H1 (cell line): ENCODE measurements at regions not wholly inside any gene's neighbourhood (a gene's known extent, or its start where the extent isn't known, plus 50 kb on each side); places are given as distances from the start of the nearest gene placed in this dataset.

Source experiments
- EGR1 ChIP-seq: IDR thresholded peaks from 2 replicates; pipeline ENCODE4 v1.6.1; 2011; ENCODE audit warnings: low read depth, low read length, borderline replicate concordance
- EP300 ChIP-seq, 2 experiments: IDR thresholded peaks; 1 replicate in 1 of 2; 2 replicates in 1 of 2; pipeline ENCODE4 v1.6.1; 2011 to 2012; ENCODE audit warnings: low read depth in 2 of 2, low read length in 2 of 2, mild to moderate bottlenecking in 2 of 2, borderline replicate concordance in 1 of 2, inconsistent platforms in 1 of 2, moderate library complexity in 1 of 2
- GABPA ChIP-seq: IDR thresholded peaks from 2 replicates; pipeline ENCODE4 v1.6.1; 2011; ENCODE audit warnings: mild to moderate bottlenecking, low read length, moderate library complexity, borderline replicate concordance; ENCODE audit not compliant: insufficient read depth
- JUN ChIP-seq: IDR thresholded peaks from 2 replicates; pipeline ENCODE4 v1.6.1; 2011; ENCODE audit warnings: low read depth, mild to moderate bottlenecking, improper control_type of control experiment, low read length
- POLR2A ChIP-seq, 2 experiments: IDR thresholded peaks; 1 replicate in 1 of 2; 2 replicates in 1 of 2; pipeline ENCODE4 v1.6.1; 2011; ENCODE audit warnings: low read depth in 2 of 2, low read length in 2 of 2, mild to moderate bottlenecking in 2 of 2; ENCODE audit errors: control extremely low read depth in 1 of 2
- POLR2AphosphoS5 ChIP-seq: IDR thresholded peaks from 2 replicates; pipeline ENCODE4 v1.6.1; 2011; ENCODE audit warnings: low read depth, low read length
- RAD21 ChIP-seq, 2 experiments: IDR thresholded peaks in 1 of 2; conservative IDR thresholded peaks in 1 of 2; 2 replicates each; pipeline ENCODE4 v1.6.1; 2011; ENCODE audit warnings: low read depth in 2 of 2, low read length in 2 of 2, improper control_type of control experiment in 1 of 2, inconsistent platforms in 1 of 2, mild to moderate bottlenecking in 1 of 2, moderate library complexity in 1 of 2
- RBBP5 ChIP-seq: IDR thresholded peaks from 2 replicates; pipeline ENCODE4 v1.7.1; 2012; ENCODE audit warnings: low read depth, mild to moderate bottlenecking, inconsistent platforms, low read length, moderate library complexity, borderline replicate concordance
- RFX5 ChIP-seq: IDR thresholded peaks from 2 replicates; pipeline ENCODE4 v1.6.1; 2011; ENCODE audit warnings: low read depth, low read length, improper control_type of control experiment, borderline replicate concordance
- SIRT6 ChIP-seq: IDR thresholded peaks from one replicate; pipeline ENCODE4 v1.7.1; 2012; ENCODE audit warnings: low read length, inconsistent platforms
- SIX5 ChIP-seq: IDR thresholded peaks from 2 replicates; pipeline ENCODE4 v1.6.1; 2011; ENCODE audit warnings: mild to moderate bottlenecking, low read depth, low read length
- SRF ChIP-seq: IDR thresholded peaks from 2 replicates; pipeline ENCODE4 v1.6.1; 2011; ENCODE audit warnings: mild to moderate bottlenecking, low read depth, low read length, moderate library complexity
- SUZ12 ChIP-seq: fragments of 200-600 bp; sonication (generic); IDR thresholded peaks from 2 replicates; pipeline ENCODE4 v1.6.1; 2012; ENCODE audit warnings: mild to moderate bottlenecking, inconsistent platforms, low read length, moderate library complexity, mixed read lengths
- TF ChIP-seq, protein P1 (sequence below), 3 experiments: IDR thresholded peaks; 1 replicate in 2 of 3; 2 replicates in 1 of 3; pipeline versions ENCODE4 v1.5.1 to v1.6.1; 2011; ENCODE audit warnings: low read length in 3 of 3, mild to moderate bottlenecking in 3 of 3, inconsistent platforms in 2 of 3, low read depth in 1 of 3, moderate library complexity in 1 of 3; ENCODE audit not compliant: insufficient read depth in 1 of 3; ENCODE audit errors: control extremely low read depth in 1 of 3

DNA sequence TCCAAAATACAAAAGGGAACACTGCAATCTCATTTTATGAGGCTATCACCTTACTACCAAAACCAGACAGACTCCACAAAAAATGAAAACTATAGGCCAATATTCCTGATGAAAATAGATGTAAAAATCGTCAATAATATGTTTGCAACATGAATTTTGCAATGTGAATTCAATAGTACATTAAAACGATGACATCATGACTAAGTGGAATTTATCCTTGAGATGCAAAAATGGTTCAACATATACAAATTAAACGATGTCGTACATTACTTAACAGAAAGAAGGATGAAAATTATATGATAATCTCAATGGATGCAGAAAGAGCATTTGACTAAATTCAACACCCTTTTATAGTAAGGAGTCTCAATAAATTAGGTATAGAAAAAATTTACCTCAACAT lies 123.0 kb downstream of the AREG start:
- no peak for TF ChIP-seq RAD21 (IDR thresholded peaks at IDR 0.05 in 1 of 2, conservative IDR thresholded peaks at IDR 0.05 in 1 of 2; ENCODE audit: low read depth in 2 of 2, low read length in 2 of 2)
- no peak for TF ChIP-seq POLR2AphosphoS5
- TF ChIP-seq JUN = no peak
- TF ChIP-seq, protein P1, sequence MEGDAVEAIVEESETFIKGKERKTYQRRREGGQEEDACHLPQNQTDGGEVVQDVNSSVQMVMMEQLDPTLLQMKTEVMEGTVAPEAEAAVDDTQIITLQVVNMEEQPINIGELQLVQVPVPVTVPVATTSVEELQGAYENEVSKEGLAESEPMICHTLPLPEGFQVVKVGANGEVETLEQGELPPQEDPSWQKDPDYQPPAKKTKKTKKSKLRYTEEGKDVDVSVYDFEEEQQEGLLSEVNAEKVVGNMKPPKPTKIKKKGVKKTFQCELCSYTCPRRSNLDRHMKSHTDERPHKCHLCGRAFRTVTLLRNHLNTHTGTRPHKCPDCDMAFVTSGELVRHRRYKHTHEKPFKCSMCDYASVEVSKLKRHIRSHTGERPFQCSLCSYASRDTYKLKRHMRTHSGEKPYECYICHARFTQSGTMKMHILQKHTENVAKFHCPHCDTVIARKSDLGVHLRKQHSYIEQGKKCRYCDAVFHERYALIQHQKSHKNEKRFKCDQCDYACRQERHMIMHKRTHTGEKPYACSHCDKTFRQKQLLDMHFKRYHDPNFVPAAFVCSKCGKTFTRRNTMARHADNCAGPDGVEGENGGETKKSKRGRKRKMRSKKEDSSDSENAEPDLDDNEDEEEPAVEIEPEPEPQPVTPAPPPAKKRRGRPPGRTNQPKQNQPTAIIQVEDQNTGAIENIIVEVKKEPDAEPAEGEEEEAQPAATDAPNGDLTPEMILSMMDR (IDR thresholded peaks at IDR 0.05; ENCODE audit: control extremely low read depth in 1 of 3, insufficient read depth in 1 of 3, low read depth in 1 of 3, low read length in 3 of 3) = no peak
- TF ChIP-seq POLR2A (IDR thresholded peaks at IDR 0.05; ENCODE audit: control extremely low read depth in 1 of 2, low read depth in 2 of 2, low read length in 2 of 2) = no peak
- no peak for TF ChIP-seq SIRT6
- TF ChIP-seq EP300 (IDR thresholded peaks at IDR 0.05; ENCODE audit: borderline replicate concordance in 1 of 2, low read depth in 2 of 2, low read length in 2 of 2) = no peak
- no peak for TF ChIP-seq GABPA
- TF ChIP-seq RFX5 = no peak
- no peak for TF ChIP-seq RBBP5
- TF ChIP-seq SUZ12 = no peak
- TF ChIP-seq EGR1 = no peak
- TF ChIP-seq SIX5 = no peak
- no peak for TF ChIP-seq SRF
